Prostate gland (tissue), 2 donors: ENCODE measurements at regions not wholly inside any gene's neighbourhood (a gene's known extent, or its start where the extent isn't known, plus 50 kb on each side); places are given as distances from the start of the nearest gene placed in this dataset.

ENCODE experiments used
- DNase-seq: peaks from one replicate; pipeline ENCODE4 v3.0.0-alpha.2; 2019; ENCODE audit warnings: low spot score
- H3K27ac ChIP-seq, 2 donors: fragments of 200-600 bp; sonication (generic); 2 replicates each; pipeline ENCODE4 v1.5.1; 2017 to 2019
- H3K27me3 ChIP-seq: fragments of 200-600 bp; sonication (generic); replicated peaks from 2 replicates; pipeline ENCODE4 v1.5.1; 2019; ENCODE audit not compliant: insufficient read depth
- H3K36me3 ChIP-seq, 2 donors: fragments of 200-600 bp; sonication (generic); 1 replicate in 1 of 2; 2 replicates in 1 of 2; pipeline versions ENCODE4 v1.5.1 to v1.8.1; 2017 to 2019
- H3K4me1 ChIP-seq: fragments of 200-600 bp; sonication (generic); replicated peaks from 2 replicates; pipeline ENCODE4 v1.5.1; 2019
- H3K4me3 ChIP-seq, 2 donors: fragments of 200-600 bp; sonication (generic); 2 replicates each; pipeline ENCODE4 v1.5.1; 2017 to 2019
- H3K9me3 ChIP-seq: fragments of 200-600 bp; sonication (generic); 2 replicates; pipeline ENCODE4 v1.5.1; 2017
- CTCF ChIP-seq, 4 experiments: fragments of 200-600 bp in 2 of 4; fragments of 450-650 bp in 2 of 4; sonication (generic) in 2 of 4; IDR thresholded peaks; 1 replicate in 3 of 4; 2 replicates in 1 of 4; pipeline ENCODE4 v1.5.1; 2016 to 2019; ENCODE audit warnings: antibody characterized with exemption in 4 of 4, mild to moderate bottlenecking in 2 of 4, moderate library complexity in 2 of 4
- POLR2A ChIP-seq: fragments of 450-650 bp; IDR thresholded peaks from one replicate; pipeline ENCODE4 v1.6.1; 2016; ENCODE audit warnings: antibody characterized with exemption, mild to moderate bottlenecking
- POLR2AphosphoS5 ChIP-seq: sonication (generic); formaldehyde crosslinking; IDR thresholded peaks from one replicate; pipeline ENCODE4 v1.6.1; 2017; ENCODE audit warnings: antibody characterized with exemption
- WGBS: methylation state at CpG from one replicate; pipeline ENCODE4 v1.1.5; 2018; 5-methylcytosine and 5-hydroxymethylcytosine counted together
- intact Hi-C: fragments of 100-400 bp; cut with DNase I; formaldehyde crosslinking; loops from one replicate; pipeline ENCODE4 v1.14.2; 2022

DNA sequence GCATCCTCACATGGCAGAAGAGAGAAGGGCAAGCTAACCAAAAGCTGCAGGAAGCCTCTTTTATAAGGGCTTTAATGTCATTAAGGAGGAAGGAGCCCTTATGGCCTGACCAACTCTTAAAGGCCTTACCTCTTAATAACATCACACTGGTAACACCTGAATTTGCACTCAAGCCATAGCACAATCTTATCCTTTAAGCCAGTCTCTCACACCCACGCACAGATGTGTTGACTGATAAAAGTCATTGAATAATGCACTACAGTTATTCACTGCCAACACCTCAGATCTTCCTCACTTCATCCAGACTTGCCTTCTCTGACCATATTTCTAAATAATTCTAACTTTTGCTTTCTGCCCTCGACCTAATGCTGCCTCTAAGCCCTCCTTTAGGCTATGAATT is 516.8 kb downstream of the ADCYAP1 start:
- WGBS, result 73% methylated on average over 2 of the region's 2 CpGs
- Histone ChIP-seq H3K4me3 (no peak overlapping the region), H3K4me1 (no peaks in the 10 kb centered on the region), H3K9me3 (no peaks in the 10 kb centered on the region), H3K27ac (no peak overlapping the region), H3K27me3 (no peaks in the 10 kb centered on the region), H3K36me3 (no peaks in the 10 kb centered on the region)
- TF ChIP-seq POLR2A (no peak), CTCF (IDR thresholded peaks at IDR 0.05) (no peak), POLR2AphosphoS5 (no peak)
- no peak for DNase-seq
- intact Hi-C loops, result no loop called here

DNA sequence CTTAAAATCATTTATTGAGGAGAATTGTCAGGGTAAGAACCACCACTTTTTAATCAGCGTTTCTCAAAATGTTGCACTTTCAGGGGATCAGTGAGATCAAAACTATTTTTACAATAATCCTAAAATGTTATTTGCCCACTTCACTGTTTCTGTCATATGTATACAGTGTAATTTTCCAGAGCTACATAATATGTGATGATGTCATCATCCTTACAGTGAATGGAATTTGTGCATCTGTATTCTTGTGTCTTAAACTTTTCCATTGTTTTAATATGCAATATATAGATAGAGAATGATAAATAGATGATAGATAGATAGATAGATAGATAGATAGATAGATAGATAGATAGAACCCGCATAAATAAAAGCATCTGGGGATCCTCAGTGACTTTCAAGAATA is 518.0 kb downstream of the ADCYAP1 start:
- intact Hi-C loops, result no loop called here
- DNase-seq, result no peak
- no peaks in the 10 kb centered on the region for H3K4me1 ChIP-seq
- TF ChIP-seq POLR2AphosphoS5, result no peak
- TF ChIP-seq POLR2A, result no peak
- TF ChIP-seq CTCF (IDR thresholded peaks at IDR 0.05), result no peak
- no peaks in the 10 kb centered on the region for H3K36me3 ChIP-seq
- H3K4me3 ChIP-seq, result no peak overlapping the region
- 90% methylated on average over 2 of the region's 2 CpGs for WGBS
- H3K9me3 ChIP-seq, result no peaks in the 10 kb centered on the region
- H3K27me3 ChIP-seq, result no peaks in the 10 kb centered on the region
- no peak overlapping the region for H3K27ac ChIP-seq

DNA sequence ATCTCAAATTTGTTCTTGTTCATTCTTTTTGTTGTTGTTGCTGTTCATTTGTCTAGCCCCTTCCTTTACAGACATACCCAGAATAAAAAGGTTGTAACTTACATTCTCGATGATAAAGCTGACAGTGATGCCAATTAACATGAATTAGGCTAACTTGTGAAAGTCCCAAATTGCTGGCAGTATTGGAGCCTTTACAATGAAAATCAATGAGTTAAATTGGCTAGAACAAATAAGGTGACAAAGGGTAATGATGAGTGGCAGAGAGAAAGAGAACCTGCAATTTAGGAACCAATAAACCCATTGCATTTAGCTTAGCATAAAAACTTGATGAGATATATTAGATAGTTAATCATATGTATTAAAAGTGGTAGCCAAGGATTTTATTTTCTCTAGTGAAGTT is 521.0 kb downstream of the ADCYAP1 start:
- Histone ChIP-seq H3K27ac (no peak overlapping the region), H3K9me3 (no peaks in the 10 kb centered on the region), H3K27me3 (no peaks in the 10 kb centered on the region), H3K4me3 (no peak overlapping the region), H3K36me3 (no peaks in the 10 kb centered on the region), H3K4me1 (no peaks in the 10 kb centered on the region)
- 31% methylated on average over 1 of the region's 1 CpG for WGBS
- no peak for DNase-seq
- TF ChIP-seq POLR2A, result no peak
- TF ChIP-seq CTCF (IDR thresholded peaks at IDR 0.05), result no peak
- TF ChIP-seq POLR2AphosphoS5, result no peak
- intact Hi-C loops, result no loop called here

- H3K9me3 ChIP-seq, result no peaks in the 10 kb centered on the region
- H3K27me3 ChIP-seq, result no peaks in the 10 kb centered on the region
- intact Hi-C loops, result no loop called here
- no peak overlapping the region for H3K4me3 ChIP-seq
- no peak overlapping the region for H3K27ac ChIP-seq
- no peaks in the 10 kb centered on the region for H3K4me1 ChIP-seq
- TF ChIP-seq CTCF (IDR thresholded peaks at IDR 0.05) (no peak), POLR2AphosphoS5 (no peak), POLR2A (no peak)
- WGBS, result 45% methylated on average over 2 of the region's 2 CpGs
- DNase-seq, result no peak
- H3K36me3 ChIP-seq, result no peaks in the 10 kb centered on the region
These were observed 530.8 kb downstream of the ADCYAP1 start for GRCh38 chr18:1435487-1435886.

GRCh38 chr18:1436199-1436598 is 531.5 kb downstream of the ADCYAP1 start:
- Histone ChIP-seq H3K4me3 (no peak overlapping the region), H3K27ac (no peak overlapping the region), H3K4me1 (no peaks in the 10 kb centered on the region), H3K36me3 (no peaks in the 10 kb centered on the region), H3K27me3 (no peaks in the 10 kb centered on the region), H3K9me3 (no peaks in the 10 kb centered on the region)
- 85% methylated on average over 5 of the region's 5 CpGs for WGBS
- intact Hi-C loops, result no loop called here
- TF ChIP-seq CTCF (IDR thresholded peaks at IDR 0.05) (no peak), POLR2A (no peak), POLR2AphosphoS5 (no peak)
- no peak for DNase-seq
